Gastrocnemius medialis (tissue), 4 donors: ENCODE measurements at regions not wholly inside any gene's neighbourhood (a gene's known extent, or its start where the extent isn't known, plus 50 kb on each side); places are given as distances from the start of the nearest gene placed in this dataset.

Experiments used
- CTCF ChIP-seq, 5 experiments: fragments of 450-650 bp in 3 of 5; fragments of 200-600 bp in 2 of 5; sonication (generic) in 2 of 5; IDR thresholded peaks in 4 of 5; conservative IDR thresholded peaks in 1 of 5; 1 replicate in 4 of 5; 2 replicates in 1 of 5; pipeline ENCODE4 v1.5.1; 2016 to 2019; ENCODE audit warnings: antibody characterized with exemption in 5 of 5, mild to moderate bottlenecking in 3 of 5, moderate library complexity in 3 of 5
- POLR2A ChIP-seq, 2 donors: fragments of 450-650 bp; IDR thresholded peaks; one replicate each; pipeline ENCODE4 v1.6.1; 2017; ENCODE audit warnings: antibody characterized with exemption in 2 of 2, mild to moderate bottlenecking in 2 of 2, moderate library complexity in 2 of 2

- no peak for TF ChIP-seq POLR2A (IDR thresholded peaks at IDR 0.05)
- TF ChIP-seq CTCF (IDR thresholded peaks at IDR 0.05 in 4 of 5, conservative IDR thresholded peaks at IDR 0.05 in 1 of 5), result no peak
These were observed 72.6 kb downstream of the TBX3 start for GRCh38 chr12:114611145-114612018.
